ENCODE measurements at regions not wholly inside any gene's neighbourhood (a gene's known extent, or its start where the extent isn't known, plus 50 kb on each side); places are given as distances from the start of the nearest gene placed in this dataset.

GRCh38 chr5:123795688-123796087 is 283.7 kb downstream of the CSNK1G3 start:
- no peaks in the 10 kb centered on the region for H3K36me3 ChIP-seq (ENCODE audit: control insufficient read depth in 2 of 2, extremely low read depth in 1 of 2, insufficient read depth in 2 of 2, low read length in 2 of 2)
- H3K27me3 ChIP-seq (ENCODE audit: control insufficient read depth, extremely low read depth, insufficient read depth, low read length): no peaks in the 10 kb centered on the region
- no peaks in the 10 kb centered on the region for H4K20me1 ChIP-seq (ENCODE audit: control insufficient read depth, extremely low read depth, insufficient read depth, low read length)
- H3K4me2 ChIP-seq (ENCODE audit: control insufficient read depth, extremely low read depth, insufficient read depth, low read depth, low read length): no peak overlapping the region
- H2AFZ ChIP-seq (ENCODE audit: control insufficient read depth, low read length): no peak overlapping the region
- no peaks in the 10 kb centered on the region for H3K4me1 ChIP-seq (ENCODE audit: control insufficient read depth, extremely low read depth, insufficient read depth, low read length)
- H3K27ac ChIP-seq (ENCODE audit: control insufficient read depth, insufficient read depth, low read length): no peak overlapping the region
- FAIRE-seq: no peak
- no peaks in the 10 kb centered on the region for H3K9me1 ChIP-seq (ENCODE audit: control insufficient read depth, extremely low read depth, insufficient read depth, low read length)
- DNase-seq (ENCODE audit: low read depth, low spot score): no peak
- no peak overlapping the region for H3K9ac ChIP-seq (ENCODE audit: control insufficient read depth, extremely low read depth, insufficient read depth, low read length)
- dilution Hi-C loops (cut with MboI; ENCODE audit: extremely low pct_ligation_motif_present, low sequenced_read_pairs): no loop called here
- TF ChIP-seq, protein P1, sequence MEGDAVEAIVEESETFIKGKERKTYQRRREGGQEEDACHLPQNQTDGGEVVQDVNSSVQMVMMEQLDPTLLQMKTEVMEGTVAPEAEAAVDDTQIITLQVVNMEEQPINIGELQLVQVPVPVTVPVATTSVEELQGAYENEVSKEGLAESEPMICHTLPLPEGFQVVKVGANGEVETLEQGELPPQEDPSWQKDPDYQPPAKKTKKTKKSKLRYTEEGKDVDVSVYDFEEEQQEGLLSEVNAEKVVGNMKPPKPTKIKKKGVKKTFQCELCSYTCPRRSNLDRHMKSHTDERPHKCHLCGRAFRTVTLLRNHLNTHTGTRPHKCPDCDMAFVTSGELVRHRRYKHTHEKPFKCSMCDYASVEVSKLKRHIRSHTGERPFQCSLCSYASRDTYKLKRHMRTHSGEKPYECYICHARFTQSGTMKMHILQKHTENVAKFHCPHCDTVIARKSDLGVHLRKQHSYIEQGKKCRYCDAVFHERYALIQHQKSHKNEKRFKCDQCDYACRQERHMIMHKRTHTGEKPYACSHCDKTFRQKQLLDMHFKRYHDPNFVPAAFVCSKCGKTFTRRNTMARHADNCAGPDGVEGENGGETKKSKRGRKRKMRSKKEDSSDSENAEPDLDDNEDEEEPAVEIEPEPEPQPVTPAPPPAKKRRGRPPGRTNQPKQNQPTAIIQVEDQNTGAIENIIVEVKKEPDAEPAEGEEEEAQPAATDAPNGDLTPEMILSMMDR (optimal IDR thresholded peaks at IDR 0.05 in 1 of 3, IDR thresholded peaks at IDR 0.05 in 1 of 3, conservative IDR thresholded peaks at IDR 0.05 in 1 of 3; ENCODE audit: extremely low read depth in 1 of 3, insufficient read depth in 2 of 3, low read length in 3 of 3): no peak
- TF ChIP-seq EZH2 (IDR thresholded peaks at IDR 0.05; ENCODE audit: low read length): no peak
- H3K9me3 ChIP-seq (ENCODE audit: control insufficient read depth, low read depth, low read length): no peaks in the 10 kb centered on the region
- no peak overlapping the region for H3K4me3 ChIP-seq (ENCODE audit: control insufficient read depth in 2 of 3, extremely low read depth in 1 of 3, insufficient read depth in 2 of 3, low read depth in 1 of 3, low read length in 3 of 3)
- H3K79me2 ChIP-seq (ENCODE audit: control insufficient read depth, insufficient read depth, low read length): no peaks in the 10 kb centered on the region

DNA sequence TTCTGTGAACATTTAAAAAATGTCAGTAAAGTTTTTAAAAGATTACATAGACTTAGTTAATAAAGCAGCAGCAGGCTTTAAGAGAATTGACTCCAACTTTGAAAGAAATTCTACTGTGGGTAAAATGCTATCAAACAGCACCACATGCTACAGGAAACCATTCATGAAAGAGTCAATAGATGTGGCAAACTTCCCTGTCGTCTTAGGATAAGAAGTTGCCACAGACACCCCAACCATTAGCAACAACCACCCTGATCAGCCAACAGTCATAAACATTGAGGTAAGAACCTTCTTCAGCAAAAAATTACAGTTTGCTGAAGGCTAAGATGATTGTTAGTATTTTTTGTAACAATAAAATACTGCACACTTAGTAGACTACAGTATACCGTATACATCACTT is 278.2 kb downstream of the CSNK1G3 start:
- TF ChIP-seq, protein P1 (optimal IDR thresholded peaks at IDR 0.05 in 1 of 3, IDR thresholded peaks at IDR 0.05 in 1 of 3, conservative IDR thresholded peaks at IDR 0.05 in 1 of 3; ENCODE audit: extremely low read depth in 1 of 3, insufficient read depth in 2 of 3, low read length in 3 of 3): no peak
- TF ChIP-seq EZH2 (IDR thresholded peaks at IDR 0.05; ENCODE audit: low read length): no peak
- H3K79me2 ChIP-seq (ENCODE audit: control insufficient read depth, insufficient read depth, low read length): no peaks in the 10 kb centered on the region
- H3K9me3 ChIP-seq (ENCODE audit: control insufficient read depth, low read depth, low read length): no peaks in the 10 kb centered on the region
- dilution Hi-C loops (cut with MboI; ENCODE audit: extremely low pct_ligation_motif_present, low sequenced_read_pairs): no loop called here
- FAIRE-seq (no peak), DNase-seq (ENCODE audit: low read depth, low spot score) (no peak)
- H4K20me1 ChIP-seq (ENCODE audit: control insufficient read depth, extremely low read depth, insufficient read depth, low read length): no peaks in the 10 kb centered on the region
- no peak overlapping the region for H3K9ac ChIP-seq (ENCODE audit: control insufficient read depth, extremely low read depth, insufficient read depth, low read length)
- no peaks in the 10 kb centered on the region for H3K9me1 ChIP-seq (ENCODE audit: control insufficient read depth, extremely low read depth, insufficient read depth, low read length)
- H3K27ac ChIP-seq (ENCODE audit: control insufficient read depth, insufficient read depth, low read length): no peak overlapping the region
- H2AFZ ChIP-seq (ENCODE audit: control insufficient read depth, low read length): no peak overlapping the region
- H3K36me3 ChIP-seq (ENCODE audit: control insufficient read depth in 2 of 2, extremely low read depth in 1 of 2, insufficient read depth in 2 of 2, low read length in 2 of 2): no peaks in the 10 kb centered on the region
- no peak overlapping the region for H3K4me3 ChIP-seq (ENCODE audit: control insufficient read depth in 2 of 3, extremely low read depth in 1 of 3, insufficient read depth in 2 of 3, low read depth in 1 of 3, low read length in 3 of 3)
- no peak overlapping the region for H3K4me2 ChIP-seq (ENCODE audit: control insufficient read depth, extremely low read depth, insufficient read depth, low read depth, low read length)
- H3K27me3 ChIP-seq (ENCODE audit: control insufficient read depth, extremely low read depth, insufficient read depth, low read length): no peaks in the 10 kb centered on the region
- H3K4me1 ChIP-seq (ENCODE audit: control insufficient read depth, extremely low read depth, insufficient read depth, low read length): no peaks in the 10 kb centered on the region

Data from keratinocyte (primary cell).